NCI-H82 treated with DMSO at 0.1 percent for 48 hours (cell line): ENCODE measurements at regions not wholly inside any gene's neighbourhood (a gene's known extent, or its start where the extent isn't known, plus 50 kb on each side); places are given as distances from the start of the nearest gene placed in this dataset.

Source experiments
- DNase-seq: peaks from one replicate; lab custom pipeline; 2025; ENCODE audit not compliant: unreplicated experiment; lab: John Stamatoyannopoulos, UW

GRCh38 chr1:188241629-188242028, 1412.9 kb downstream of the PLA2G4A start:
- no peak for DNase-seq

- DNase-seq, result no peak
Measured at GRCh38 chr1:188243456-188243855, 1414.7 kb downstream of the PLA2G4A start.

- DNase-seq, result no peak
Measured at GRCh38 chr1:188244681-188245080, 1415.9 kb downstream of the PLA2G4A start.

GRCh38 chr1:188247255-188247654, 1418.5 kb downstream of the PLA2G4A start:
- no peak for DNase-seq

- DNase-seq, result no peak
Measured at GRCh38 chr1:188249811-188250210, 1421.1 kb downstream of the PLA2G4A start.

GRCh38 chr1:188251036-188251435, 1422.3 kb downstream of the PLA2G4A start:
- DNase-seq, result no peak

GRCh38 chr1:188261849-188262248, 1433.1 kb downstream of the PLA2G4A start:
- DNase-seq, result no peak

GRCh38 chr1:188269956-188270355, 1441.2 kb downstream of the PLA2G4A start:
- DNase-seq, result no peak

- no peak for DNase-seq
Measured at GRCh38 chr1:188270497-188270896, 1441.7 kb downstream of the PLA2G4A start.

- no peak for DNase-seq
Measured at GRCh38 chr1:188277771-188278170, 1449.0 kb downstream of the PLA2G4A start.

GRCh38 chr1:188281921-188282320, 1453.2 kb downstream of the PLA2G4A start:
- DNase-seq, result no peak

GRCh38 chr1:188295157-188295556, 1466.4 kb downstream of the PLA2G4A start:
- DNase-seq, result no peak

GRCh38 chr1:188302746-188303145, 1474.0 kb downstream of the PLA2G4A start:
- DNase-seq, result no peak

GRCh38 chr1:188314557-188315137, 1485.9 kb downstream of the PLA2G4A start:
- no peak for DNase-seq

GRCh38 chr1:188317894-188318293, 1489.1 kb downstream of the PLA2G4A start:
- no peak for DNase-seq

GRCh38 chr1:188325211-188325610, 1496.5 kb downstream of the PLA2G4A start:
- no peak for DNase-seq

- DNase-seq, result peak; percentile 79
Measured at GRCh38 chr1:188343914-188344313, 1515.2 kb downstream of the PLA2G4A start.

- DNase-seq, result no peak
Measured at GRCh38 chr1:188350104-188350503, 1521.4 kb downstream of the PLA2G4A start.

- no peak for DNase-seq
Measured at GRCh38 chr1:188355082-188355481, 1526.3 kb downstream of the PLA2G4A start.

GRCh38 chr1:188355847-188356246, 1527.1 kb downstream of the PLA2G4A start:
- DNase-seq, result no peak

GRCh38 chr1:188359315-188359714, 1530.6 kb downstream of the PLA2G4A start:
- no peak for DNase-seq

- no peak for DNase-seq
Measured at GRCh38 chr1:188363943-188364342, 1535.2 kb downstream of the PLA2G4A start.

GRCh38 chr1:188364927-188365449, 1536.2 kb downstream of the PLA2G4A start:
- no peak for DNase-seq
